ENCODE measurements at regions not wholly inside any gene's neighbourhood (a gene's known extent, or its start where the extent isn't known, plus 50 kb on each side); places are given as distances from the start of the nearest gene placed in this dataset.

GRCh38 chr4:43341741-43342140 lies 449.2 kb downstream of the GRXCR1 start:
- H3K4me3 ChIP-seq = no peak overlapping the region
- H3K4me1 ChIP-seq (replicated peaks) = no peaks in the 10 kb centered on the region
- no peak for DNase-seq (ENCODE audit: low read depth in 1 of 2, low spot score in 2 of 2)
- no peaks in the 10 kb centered on the region for H3K9me3 ChIP-seq (replicated peaks)
- no peaks in the 10 kb centered on the region for H3K36me3 ChIP-seq
- no peaks in the 10 kb centered on the region for H3K27me3 ChIP-seq (replicated peaks)
- no peak overlapping the region for H3K27ac ChIP-seq

DNA sequence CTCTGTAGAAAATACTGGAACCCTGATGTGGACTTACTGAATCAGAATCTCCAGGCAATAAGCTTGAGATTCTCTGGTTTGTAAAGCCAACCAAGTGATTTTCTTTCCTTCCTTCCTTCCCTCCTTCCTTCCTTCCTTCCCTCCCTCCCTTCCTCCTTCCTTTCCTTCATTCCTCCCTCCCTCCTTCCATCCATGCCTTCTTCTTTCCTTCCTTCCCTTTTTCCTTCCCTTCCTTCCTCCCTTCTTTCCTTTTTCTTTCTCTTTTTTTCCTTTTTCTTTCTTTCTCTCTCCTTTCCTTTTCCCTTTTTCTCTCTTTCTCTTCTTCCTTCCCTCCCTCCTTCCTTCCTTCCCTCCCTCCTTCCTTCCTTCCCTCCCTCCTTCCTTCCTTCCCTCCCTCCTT lies 450.8 kb downstream of the GRXCR1 start:
- no peaks in the 10 kb centered on the region for H3K27me3 ChIP-seq (replicated peaks)
- no peak overlapping the region for H3K4me3 ChIP-seq
- no peaks in the 10 kb centered on the region for H3K9me3 ChIP-seq (replicated peaks)
- DNase-seq (ENCODE audit: low read depth in 1 of 2, low spot score in 2 of 2) = no peak
- no peaks in the 10 kb centered on the region for H3K4me1 ChIP-seq (replicated peaks)
- no peak overlapping the region for H3K27ac ChIP-seq
- no peaks in the 10 kb centered on the region for H3K36me3 ChIP-seq

- no peak overlapping the region for H3K27ac ChIP-seq
- H3K27me3 ChIP-seq (replicated peaks) = no peaks in the 10 kb centered on the region
- no peaks in the 10 kb centered on the region for H3K9me3 ChIP-seq (replicated peaks)
- no peaks in the 10 kb centered on the region for H3K4me1 ChIP-seq (replicated peaks)
- no peaks in the 10 kb centered on the region for H3K36me3 ChIP-seq
- no peak overlapping the region for H3K4me3 ChIP-seq
- DNase-seq (ENCODE audit: low read depth in 1 of 2, low spot score in 2 of 2) = no peak
These were observed 452.9 kb downstream of the GRXCR1 start for GRCh38 chr4:43345323-43345925.

DNA sequence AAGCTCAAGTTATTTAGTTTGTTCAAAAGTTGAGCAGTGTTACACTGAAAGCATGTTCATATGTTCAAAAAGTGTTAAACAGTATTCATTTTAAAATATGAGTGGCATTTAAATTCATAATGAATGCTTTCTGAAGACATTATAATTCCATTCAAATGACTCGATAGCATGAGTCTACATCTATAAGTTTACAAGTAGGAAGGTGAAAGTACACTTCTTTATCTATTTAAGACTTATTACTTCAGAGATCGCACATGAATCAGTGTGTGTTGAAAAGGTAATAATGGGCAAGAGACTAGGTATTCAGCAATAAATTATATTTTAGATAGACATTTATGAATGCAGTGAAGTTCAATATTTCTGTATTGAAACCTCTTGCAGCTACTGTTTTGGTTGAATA lies 456.1 kb downstream of the GRXCR1 start:
- Histone ChIP-seq H3K27ac (no peak overlapping the region), H3K4me3 (no peak overlapping the region), H3K36me3 (no peaks in the 10 kb centered on the region), H3K4me1 (replicated peaks) (no peaks in the 10 kb centered on the region), H3K27me3 (replicated peaks) (no peaks in the 10 kb centered on the region), H3K9me3 (replicated peaks) (no peaks in the 10 kb centered on the region)
- DNase-seq (ENCODE audit: low read depth in 1 of 2, low spot score in 2 of 2) = no peak

- no peak overlapping the region for H3K27ac ChIP-seq
- no peak overlapping the region for H3K4me3 ChIP-seq
- no peak for DNase-seq (ENCODE audit: low read depth in 1 of 2, low spot score in 2 of 2)
- H3K4me1 ChIP-seq (replicated peaks) = no peaks in the 10 kb centered on the region
- H3K36me3 ChIP-seq = no peaks in the 10 kb centered on the region
- H3K27me3 ChIP-seq (replicated peaks) = no peaks in the 10 kb centered on the region
- H3K9me3 ChIP-seq (replicated peaks) = no peaks in the 10 kb centered on the region
These were observed 459.7 kb downstream of the GRXCR1 start for GRCh38 chr4:43351970-43352806.

DNA sequence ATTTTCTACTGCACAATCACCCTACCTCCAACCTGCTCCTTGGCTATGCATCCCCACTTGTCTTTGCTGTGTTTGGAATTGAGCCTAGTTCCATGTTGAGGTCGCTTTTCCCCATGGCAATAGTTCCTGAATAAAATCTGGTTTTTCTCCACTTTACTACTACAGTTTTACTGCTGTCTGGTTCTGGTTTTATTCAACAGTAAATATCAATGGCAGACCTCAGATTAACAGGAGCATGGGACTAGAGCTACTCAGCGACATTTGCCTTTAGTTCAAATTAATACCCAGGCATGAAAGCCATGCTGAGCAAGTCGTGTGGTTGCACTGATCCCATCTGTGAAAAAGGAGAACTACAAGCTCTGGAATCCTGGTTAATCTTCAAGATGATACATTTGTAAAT lies 460.3 kb downstream of the GRXCR1 start:
- H3K4me1 ChIP-seq (replicated peaks) = no peaks in the 10 kb centered on the region
- H3K36me3 ChIP-seq = no peaks in the 10 kb centered on the region
- H3K9me3 ChIP-seq (replicated peaks) = no peaks in the 10 kb centered on the region
- H3K27ac ChIP-seq = no peak overlapping the region
- no peak overlapping the region for H3K4me3 ChIP-seq
- DNase-seq (ENCODE audit: low read depth in 1 of 2, low spot score in 2 of 2) = no peak
- no peaks in the 10 kb centered on the region for H3K27me3 ChIP-seq (replicated peaks)

- no peak overlapping the region for H3K27ac ChIP-seq
- no peak for DNase-seq (ENCODE audit: low read depth in 1 of 2, low spot score in 2 of 2)
- H3K27me3 ChIP-seq (replicated peaks) = no peaks in the 10 kb centered on the region
- no peaks in the 10 kb centered on the region for H3K4me1 ChIP-seq (replicated peaks)
- no peaks in the 10 kb centered on the region for H3K9me3 ChIP-seq (replicated peaks)
- no peaks in the 10 kb centered on the region for H3K36me3 ChIP-seq
- no peak overlapping the region for H3K4me3 ChIP-seq
These were observed 461.0 kb downstream of the GRXCR1 start for GRCh38 chr4:43353552-43353951.

GRCh38 chr4:43356786-43357185 lies 464.3 kb downstream of the GRXCR1 start:
- DNase-seq (ENCODE audit: low read depth in 1 of 2, low spot score in 2 of 2) = no peak
- H3K36me3 ChIP-seq = no peaks in the 10 kb centered on the region
- no peak overlapping the region for H3K27ac ChIP-seq
- H3K4me1 ChIP-seq (replicated peaks) = no peaks in the 10 kb centered on the region
- H3K4me3 ChIP-seq = no peak overlapping the region
- H3K27me3 ChIP-seq (replicated peaks) = no peaks in the 10 kb centered on the region
- no peaks in the 10 kb centered on the region for H3K9me3 ChIP-seq (replicated peaks)

- H3K27ac ChIP-seq = no peak overlapping the region
- H3K27me3 ChIP-seq (replicated peaks) = no peaks in the 10 kb centered on the region
- no peak overlapping the region for H3K4me3 ChIP-seq
- no peaks in the 10 kb centered on the region for H3K4me1 ChIP-seq (replicated peaks)
- DNase-seq (ENCODE audit: low read depth in 1 of 2, low spot score in 2 of 2) = no peak
- H3K9me3 ChIP-seq (replicated peaks) = no peaks in the 10 kb centered on the region
- H3K36me3 ChIP-seq = no peaks in the 10 kb centered on the region
These were observed 464.9 kb downstream of the GRXCR1 start for GRCh38 chr4:43357252-43357974.

- Histone ChIP-seq H3K27me3 (replicated peaks) (no peaks in the 10 kb centered on the region), H3K36me3 (no peaks in the 10 kb centered on the region), H3K27ac (no peak overlapping the region), H3K4me1 (replicated peaks) (no peaks in the 10 kb centered on the region), H3K9me3 (replicated peaks) (no peaks in the 10 kb centered on the region), H3K4me3 (no peak overlapping the region)
- DNase-seq (ENCODE audit: low read depth in 1 of 2, low spot score in 2 of 2) = no peak
These were observed 467.8 kb downstream of the GRXCR1 start for GRCh38 chr4:43360296-43360695.

DNA sequence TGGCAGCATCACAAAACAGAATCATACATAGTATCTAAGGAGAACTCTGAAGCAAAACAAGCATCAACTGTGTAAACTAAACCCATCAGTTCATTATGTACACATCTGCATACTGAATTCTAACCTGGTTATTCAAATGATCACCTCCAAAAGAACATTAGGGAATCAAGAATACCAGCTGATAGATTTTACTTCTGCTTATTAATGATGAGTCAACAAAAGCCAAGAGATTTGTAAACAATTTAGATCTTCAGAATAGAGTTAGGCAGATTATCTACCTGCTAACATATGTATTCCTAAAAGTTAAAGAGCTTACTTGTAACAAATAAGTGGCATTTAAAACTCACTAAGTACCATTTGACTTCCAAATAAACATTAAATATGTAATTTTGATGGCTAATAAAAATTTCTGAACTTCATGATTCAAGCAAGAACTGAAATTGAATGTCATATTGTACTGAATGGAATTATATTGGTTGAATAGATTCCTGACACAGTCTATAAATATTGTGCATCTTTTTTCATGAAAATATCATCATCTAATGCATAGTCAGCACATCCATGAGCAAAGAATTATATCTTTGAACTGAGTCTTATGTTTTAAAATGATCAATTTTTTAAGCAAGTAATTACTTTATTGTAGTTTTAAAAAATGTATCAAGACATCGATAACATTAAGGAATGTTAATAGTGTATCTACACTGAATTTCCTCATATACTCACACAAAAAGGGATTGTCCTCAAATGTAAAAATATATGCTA lies 470.5 kb downstream of the GRXCR1 start:
- H3K4me1 ChIP-seq (replicated peaks) = no peaks in the 10 kb centered on the region
- no peaks in the 10 kb centered on the region for H3K9me3 ChIP-seq (replicated peaks)
- H3K27me3 ChIP-seq (replicated peaks) = no peaks in the 10 kb centered on the region
- H3K4me3 ChIP-seq = no peak overlapping the region
- no peaks in the 10 kb centered on the region for H3K36me3 ChIP-seq
- no peak overlapping the region for H3K27ac ChIP-seq
- no peak for DNase-seq (ENCODE audit: low read depth in 1 of 2, low spot score in 2 of 2)

- no peak for DNase-seq (ENCODE audit: low read depth in 1 of 2, low spot score in 2 of 2)
- Histone ChIP-seq H3K27me3 (replicated peaks) (no peaks in the 10 kb centered on the region), H3K4me3 (no peak overlapping the region), H3K36me3 (no peaks in the 10 kb centered on the region), H3K4me1 (replicated peaks) (no peaks in the 10 kb centered on the region), H3K27ac (no peak overlapping the region), H3K9me3 (replicated peaks) (no peaks in the 10 kb centered on the region)
These were observed 476.6 kb downstream of the GRXCR1 start for GRCh38 chr4:43369036-43369594.

- Histone ChIP-seq H3K4me1 (replicated peaks) (no peaks in the 10 kb centered on the region), H3K27me3 (replicated peaks) (no peaks in the 10 kb centered on the region), H3K36me3 (no peaks in the 10 kb centered on the region), H3K27ac (no peak overlapping the region), H3K9me3 (replicated peaks) (no peaks in the 10 kb centered on the region), H3K4me3 (no peak overlapping the region)
- no peak for DNase-seq (ENCODE audit: low read depth in 1 of 2, low spot score in 2 of 2)
These were observed 480.7 kb downstream of the GRXCR1 start for GRCh38 chr4:43373201-43373600.

All from SJSA1 (cell line).